Osteoblast (primary cell): ENCODE measurements at regions not wholly inside any gene's neighbourhood (a gene's known extent, or its start where the extent isn't known, plus 50 kb on each side); places are given as distances from the start of the nearest gene placed in this dataset.

Experiments
- DNase-seq: peaks from one replicate; pipeline ENCODE4 v3.0.0; 2011; ENCODE audit warnings: low spot score, mixed read lengths; ENCODE audit not compliant: insufficient read length; ENCODE audit errors: missing footprints
- H2AFZ ChIP-seq: 2 replicates; pipeline ENCODE4 v1.6.0; 2011; ENCODE audit warnings: mild to moderate bottlenecking, low read length
- H3K27ac ChIP-seq: 2 replicates; pipeline ENCODE4 v1.5.1; 2011; ENCODE audit warnings: mild to moderate bottlenecking, low read depth, low read length, moderate library complexity
- H3K27me3 ChIP-seq: 2 replicates; pipeline ENCODE4 v1.6.0; 2012; ENCODE audit warnings: mild to moderate bottlenecking, control low read depth, inconsistent platforms, low read length, moderate library complexity; ENCODE audit not compliant: insufficient read depth
- H3K36me3 ChIP-seq: 2 replicates; pipeline ENCODE4 v1.5.1; 2011; ENCODE audit warnings: mild to moderate bottlenecking, low read length, control low read depth, moderate library complexity; ENCODE audit not compliant: insufficient read depth
- H3K4me1 ChIP-seq: 2 replicates; pipeline ENCODE4 v1.5.1; 2011; ENCODE audit warnings: mild to moderate bottlenecking, low read length, control low read depth, moderate library complexity; ENCODE audit not compliant: insufficient read depth
- H3K4me2 ChIP-seq: 2 replicates; pipeline ENCODE4 v1.6.0; 2011; ENCODE audit warnings: mild to moderate bottlenecking, low read length; ENCODE audit not compliant: insufficient read depth
- H3K4me3 ChIP-seq: fragments of 200-600 bp; sonication (generic); 3 replicates; pipeline ENCODE4 v1.5.1; 2012; ENCODE audit warnings: mild to moderate bottlenecking, low read length, inconsistent platforms; ENCODE audit not compliant: insufficient read depth
- H3K79me2 ChIP-seq: 2 replicates; pipeline ENCODE4 v1.6.0; 2012; ENCODE audit warnings: mild to moderate bottlenecking, low read length, control low read depth, inconsistent platforms; ENCODE audit not compliant: insufficient read depth
- H3K9me3 ChIP-seq: 2 replicates; pipeline ENCODE4 v1.5.1; 2011; ENCODE audit warnings: low read depth, low read length, control low read depth
- H4K20me1 ChIP-seq: 2 replicates; pipeline ENCODE4 v1.6.0; 2012; ENCODE audit warnings: mild to moderate bottlenecking, low read length, control low read depth; ENCODE audit not compliant: insufficient read depth
- CTCF ChIP-seq: IDR thresholded peaks from 2 replicates; pipeline ENCODE4 v1.5.1; 2011; ENCODE audit warnings: mild to moderate bottlenecking, low read depth, low read length, moderate library complexity; ENCODE audit errors: extremely low read depth

- DNase-seq, result no peak
- TF ChIP-seq CTCF, result no peak
- Histone ChIP-seq H3K36me3 (no peaks in the 10 kb centered on the region), H3K4me2 (no peak overlapping the region), H4K20me1 (no peaks in the 10 kb centered on the region), H3K4me3 (no peak overlapping the region), H3K27me3 (no peaks in the 10 kb centered on the region), H3K9me3 (no peaks in the 10 kb centered on the region), H3K27ac (no peak overlapping the region), H2AFZ (no peak overlapping the region), H3K79me2 (no peaks in the 10 kb centered on the region), H3K4me1 (peaks cover 2% of the 10 kb centered on the region)
Measured at GRCh38 chr18:39653221-39653620, 2087.6 kb upstream of the CELF4 start.

- Histone ChIP-seq H4K20me1 (no peaks in the 10 kb centered on the region), H3K27ac (no peak overlapping the region), H3K4me2 (no peak overlapping the region), H3K9me3 (no peaks in the 10 kb centered on the region), H3K4me1 (peaks cover 6% of the 10 kb centered on the region), H3K36me3 (no peaks in the 10 kb centered on the region), H3K4me3 (no peak overlapping the region), H3K27me3 (no peaks in the 10 kb centered on the region), H2AFZ (no peak overlapping the region), H3K79me2 (no peaks in the 10 kb centered on the region)
- no peak for DNase-seq
- TF ChIP-seq CTCF, result no peak
Measured at GRCh38 chr18:39648616-39649015, 2083.0 kb upstream of the CELF4 start.

GRCh38 chr18:39647627-39648534, 2082.3 kb upstream of the CELF4 start:
- no peak overlapping the region for H3K27ac ChIP-seq
- peak; percentile 55 for DNase-seq
- no peaks in the 10 kb centered on the region for H3K27me3 ChIP-seq
- H3K4me2 ChIP-seq, result no peak overlapping the region
- H3K36me3 ChIP-seq, result no peaks in the 10 kb centered on the region
- no peak for TF ChIP-seq CTCF
- H2AFZ ChIP-seq, result no peak overlapping the region
- H3K4me1 ChIP-seq, result peaks cover 6% of the 10 kb centered on the region
- H4K20me1 ChIP-seq, result no peaks in the 10 kb centered on the region
- no peaks in the 10 kb centered on the region for H3K9me3 ChIP-seq
- H3K4me3 ChIP-seq, result no peak overlapping the region
- H3K79me2 ChIP-seq, result no peaks in the 10 kb centered on the region

- Histone ChIP-seq H3K79me2 (no peaks in the 10 kb centered on the region), H3K36me3 (no peaks in the 10 kb centered on the region), H3K27me3 (no peaks in the 10 kb centered on the region), H3K4me2 (no peak overlapping the region), H3K27ac (no peak overlapping the region), H4K20me1 (no peaks in the 10 kb centered on the region), H3K4me3 (no peak overlapping the region), H3K9me3 (no peaks in the 10 kb centered on the region), H3K4me1 (no peaks in the 10 kb centered on the region), H2AFZ (no peak overlapping the region)
- TF ChIP-seq CTCF, result no peak
- no peak for DNase-seq
Measured at GRCh38 chr18:39638224-39638623, 2072.6 kb upstream of the CELF4 start.
